NCI-H2171 (cell line): ENCODE measurements at regions not wholly inside any gene's neighbourhood (a gene's known extent, or its start where the extent isn't known, plus 50 kb on each side); places are given as distances from the start of the nearest gene placed in this dataset.

ENCODE experiments used
- DNase-seq: peaks from one replicate; lab custom pipeline; 2025; lab: John Stamatoyannopoulos, UW

DNA sequence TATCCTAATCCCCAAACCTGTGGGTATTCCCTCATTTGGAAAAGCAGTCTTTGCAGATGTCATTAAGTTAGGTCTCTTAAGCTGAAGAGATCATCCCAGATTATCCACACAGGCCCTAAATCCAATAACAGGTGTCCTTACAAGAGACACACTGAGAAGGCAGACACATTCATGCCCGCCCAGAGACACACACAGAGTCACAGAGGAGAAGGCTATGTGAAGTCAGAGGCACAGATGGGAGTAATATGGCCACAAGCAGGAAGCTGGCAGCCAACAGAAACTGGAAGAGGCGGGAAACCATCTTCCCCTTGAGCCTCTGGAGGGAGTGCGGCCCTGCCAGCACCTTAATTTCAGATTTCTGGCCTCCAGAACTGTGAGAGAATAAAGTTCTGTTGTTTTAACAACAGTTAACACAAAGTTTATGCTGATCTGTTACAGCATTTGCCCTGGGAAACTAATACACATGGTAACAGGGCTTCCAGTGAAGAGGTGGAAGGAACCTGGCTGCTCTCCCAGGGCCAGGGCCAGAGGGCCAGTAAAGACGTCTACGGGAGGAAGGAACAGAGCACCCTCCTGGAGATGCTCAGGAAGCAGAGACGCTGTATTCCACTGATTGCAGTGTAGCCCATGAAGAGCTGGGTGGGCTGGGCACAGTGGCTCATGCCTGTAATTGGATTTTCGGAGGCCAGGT lies 217.5 kb downstream of the GLI2 start:
- no peak for DNase-seq

DNA sequence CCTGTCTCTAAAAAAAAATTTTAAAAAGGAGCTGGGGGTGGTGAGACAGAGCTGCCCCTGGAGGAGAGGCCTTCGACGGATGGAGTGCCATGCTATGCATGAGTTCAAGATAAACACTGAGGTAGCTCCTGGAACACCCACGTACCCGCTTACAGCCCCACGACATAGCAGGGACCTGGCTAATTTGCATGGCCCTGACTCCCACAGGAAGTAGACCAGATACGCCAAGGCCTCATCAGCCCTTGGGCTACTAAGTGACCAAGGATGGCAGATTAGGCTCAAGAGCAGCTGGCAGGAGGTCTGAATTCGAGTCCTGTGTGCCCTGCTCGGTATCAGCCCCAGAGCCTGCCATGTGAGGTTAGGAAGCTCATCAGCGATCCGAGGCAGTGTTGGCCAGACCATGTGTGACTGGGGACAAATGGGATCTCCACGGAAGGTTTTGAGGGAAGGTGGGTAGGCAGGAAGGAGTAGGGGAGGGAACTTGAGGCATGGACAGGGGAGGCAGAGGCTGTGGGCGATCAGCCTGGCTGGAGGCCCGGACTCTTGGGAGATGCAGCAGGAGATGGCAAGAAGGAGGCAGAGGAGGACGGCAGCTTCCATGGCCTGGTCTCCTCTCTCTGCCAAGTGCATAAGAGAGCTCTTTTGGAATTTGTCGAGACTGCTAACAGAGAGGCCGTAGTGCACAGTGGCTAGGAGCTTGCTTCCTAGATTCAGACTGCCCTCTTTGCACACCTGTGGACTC lies 218.3 kb downstream of the GLI2 start:
- DNase-seq = no peak

DNA sequence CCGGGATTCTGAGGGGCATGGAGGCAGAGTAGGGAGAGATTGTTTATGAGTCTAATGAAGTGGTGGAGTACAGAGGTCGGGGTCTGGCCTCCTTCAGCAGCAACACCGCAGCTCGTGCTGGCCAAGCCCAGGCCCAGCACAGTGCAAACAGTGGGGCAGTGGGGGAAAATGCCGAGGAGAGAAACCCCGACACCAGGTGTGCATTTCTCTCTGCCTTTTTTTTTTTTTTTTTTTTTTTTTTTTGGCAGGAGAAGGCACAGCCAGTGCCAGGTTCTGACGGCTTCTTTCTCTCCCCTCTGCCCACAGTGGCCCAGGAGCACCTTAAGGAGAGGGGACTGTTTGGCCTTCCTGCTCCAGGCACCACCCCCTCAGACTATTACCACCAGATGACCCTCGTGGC lies 219.3 kb downstream of the GLI2 start:
- no peak for DNase-seq

DNA sequence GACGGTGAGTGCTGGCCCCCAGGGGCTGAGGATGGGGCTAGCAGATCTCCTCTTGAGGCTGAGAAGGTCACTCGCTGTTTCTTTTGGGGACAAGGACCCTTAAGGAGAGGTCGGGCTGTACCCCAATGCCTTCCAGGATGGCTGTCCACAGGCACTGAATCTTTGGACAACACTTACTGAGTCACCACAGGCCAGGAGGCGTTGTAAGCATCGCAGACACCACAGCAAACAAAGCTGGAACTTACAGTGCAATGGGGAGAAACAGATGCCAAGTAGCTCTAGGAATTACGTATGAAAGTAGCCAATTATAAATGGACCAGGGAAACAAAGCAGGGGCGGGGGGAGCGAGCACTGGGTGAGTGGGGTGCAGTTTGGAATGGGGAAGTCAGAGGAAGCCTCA lies 219.8 kb downstream of the GLI2 start:
- DNase-seq = no peak

DNA sequence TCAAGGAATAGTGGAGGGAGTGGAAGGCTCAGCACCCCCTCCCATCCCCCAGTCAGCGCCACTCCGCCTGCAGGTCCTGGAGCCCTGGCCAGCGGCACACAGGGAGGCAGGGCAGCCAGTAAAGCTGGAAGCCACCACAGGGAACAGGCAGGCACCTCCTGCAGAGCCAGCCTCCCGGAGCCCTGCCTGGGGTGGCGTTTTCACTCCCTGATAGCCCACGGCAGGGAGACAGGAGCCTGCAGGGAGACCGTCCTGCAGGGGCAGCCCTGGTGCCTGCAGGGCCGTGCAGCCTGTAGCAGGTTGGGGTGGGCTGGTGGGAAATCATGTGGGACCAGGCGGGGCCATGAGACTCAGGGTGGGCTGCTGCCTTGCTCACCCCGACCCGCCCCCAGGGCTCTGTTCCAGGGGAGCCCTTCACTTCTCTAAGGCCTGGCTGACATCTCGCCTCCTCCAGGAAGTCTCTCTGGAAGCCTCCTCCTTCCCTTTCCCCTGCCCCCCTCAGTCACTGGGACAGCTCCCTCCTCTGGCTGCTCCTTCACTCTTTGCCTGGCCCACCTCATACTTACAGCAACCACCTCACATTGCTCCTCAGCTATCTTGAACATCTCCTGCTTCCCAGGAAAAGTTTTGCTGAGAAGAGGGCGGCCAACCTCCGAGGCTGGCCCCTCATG lies 221.0 kb downstream of the GLI2 start:
- DNase-seq = no peak

DNA sequence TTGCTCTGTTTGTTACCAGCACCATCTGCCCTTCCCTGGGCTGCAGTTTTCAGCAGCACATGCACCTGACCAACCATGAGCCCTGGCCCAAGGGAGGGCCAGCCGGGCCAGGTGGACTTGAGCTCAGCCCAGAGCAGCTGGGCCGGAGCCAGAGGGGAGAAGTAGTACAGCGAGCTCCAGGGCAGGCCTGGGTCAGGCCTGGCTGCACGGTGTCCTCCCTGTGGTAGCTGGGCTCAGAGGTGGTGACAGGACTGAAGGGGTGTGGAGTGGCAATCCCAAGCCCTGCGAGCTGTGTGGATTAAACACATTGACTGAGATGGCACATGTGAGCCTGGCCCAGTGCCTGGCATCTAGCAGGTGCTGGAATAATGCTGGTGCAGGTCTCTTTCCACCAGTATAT lies 222.2 kb downstream of the GLI2 start:
- no peak for DNase-seq

DNA sequence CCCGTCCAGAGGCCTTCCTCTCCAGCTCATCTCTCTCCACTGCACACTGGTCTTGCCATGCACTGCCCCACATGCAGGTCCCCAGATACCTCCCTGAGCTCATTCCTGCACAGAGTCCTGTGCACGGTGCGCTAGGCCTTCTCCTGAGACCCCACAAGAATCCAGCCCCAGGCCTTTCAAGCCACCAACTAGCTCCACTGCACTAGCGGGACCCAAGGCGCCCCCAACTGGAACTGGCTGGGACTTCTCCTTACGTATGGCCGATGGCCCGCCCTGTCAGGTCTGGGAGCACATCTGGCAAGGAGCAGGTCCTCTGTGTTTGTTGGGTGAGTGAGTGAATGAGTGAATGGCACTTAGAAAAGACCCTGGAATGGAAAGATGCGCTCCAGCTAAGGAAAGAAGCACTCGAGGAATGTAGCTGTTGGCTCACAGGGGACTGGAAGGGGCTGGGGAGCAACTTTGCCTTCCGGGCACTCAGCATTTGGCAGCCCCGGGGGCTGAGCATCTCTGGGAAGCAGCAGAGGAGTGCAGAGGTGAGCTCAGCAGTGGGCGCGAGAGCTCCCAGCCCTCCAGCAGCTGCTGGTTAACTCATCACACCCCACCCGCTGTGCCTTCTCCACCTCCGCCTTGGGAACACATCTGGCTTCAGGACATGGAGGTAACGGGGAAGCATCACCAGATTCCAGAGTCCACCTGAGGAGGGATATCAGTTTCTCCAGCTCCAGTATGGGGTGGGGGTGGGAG lies 223.1 kb downstream of the GLI2 start:
- DNase-seq = no peak

DNA sequence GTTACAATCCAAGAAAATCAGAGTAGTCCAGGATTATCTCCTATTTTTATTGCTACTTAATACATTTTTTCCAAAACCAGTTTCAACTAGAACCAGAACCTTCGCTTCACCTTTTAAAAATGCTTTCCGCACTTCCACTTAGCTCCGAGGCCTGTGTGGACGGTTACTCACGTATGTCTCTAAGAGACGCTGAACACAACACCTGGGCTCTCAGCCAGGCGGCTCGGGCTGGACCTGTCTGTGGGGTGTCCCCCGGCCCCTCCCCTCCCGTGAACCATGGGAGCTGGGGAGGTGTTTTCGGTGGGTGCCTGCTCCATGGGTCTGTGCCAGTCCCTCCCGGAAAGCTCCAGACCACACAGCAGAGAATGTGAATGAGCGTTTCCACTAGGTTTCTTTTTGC lies 223.8 kb downstream of the GLI2 start:
- DNase-seq = no peak

DNA sequence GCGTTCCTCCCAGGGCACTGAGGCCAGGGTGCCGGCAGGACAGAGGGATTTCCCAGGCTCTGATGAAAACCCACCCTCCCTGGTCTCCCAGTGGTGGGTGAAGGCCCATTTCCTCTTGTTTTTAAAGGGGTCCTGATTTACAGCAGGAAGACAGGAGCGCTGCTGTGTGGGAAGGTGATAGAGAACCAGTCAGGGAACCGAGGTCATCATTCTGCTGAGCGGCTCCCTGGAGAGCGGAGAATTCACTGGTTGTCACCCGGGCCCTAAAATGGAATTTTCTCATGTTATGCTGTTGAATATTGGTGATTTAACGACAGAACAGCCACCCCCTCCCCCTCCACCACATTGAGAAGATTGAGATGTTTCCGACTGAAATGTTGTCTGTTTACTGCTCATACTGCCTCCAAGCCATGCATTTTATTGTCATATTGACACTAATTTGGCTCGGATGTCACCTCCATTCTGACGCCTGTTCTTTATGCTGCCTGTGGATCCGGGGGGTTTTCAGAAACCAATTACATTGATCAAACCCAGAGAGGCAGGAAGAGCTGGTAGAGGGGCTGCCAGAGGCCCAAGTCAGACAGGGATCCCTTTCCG lies 225.2 kb downstream of the GLI2 start:
- DNase-seq = no peak

DNA sequence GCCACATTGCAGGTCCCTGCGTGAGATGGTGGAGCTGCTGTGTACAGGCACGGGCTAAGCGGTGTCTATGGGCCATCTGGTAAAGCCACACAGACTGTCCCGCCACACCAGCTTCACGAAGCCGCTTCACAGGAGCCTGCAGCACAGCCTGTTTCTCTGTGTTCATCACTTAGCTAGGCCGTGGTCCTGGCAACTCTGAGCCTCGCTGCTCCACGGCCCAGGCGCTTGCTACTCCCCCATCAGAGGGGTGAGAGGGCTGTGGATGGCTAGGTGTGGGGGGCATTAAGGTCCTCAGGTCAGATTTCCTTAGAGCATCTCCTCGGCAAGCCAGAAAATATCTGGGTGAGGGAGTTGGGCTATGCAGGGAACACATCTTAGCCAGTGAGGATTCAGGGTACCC lies 225.7 kb downstream of the GLI2 start:
- no peak for DNase-seq

DNA sequence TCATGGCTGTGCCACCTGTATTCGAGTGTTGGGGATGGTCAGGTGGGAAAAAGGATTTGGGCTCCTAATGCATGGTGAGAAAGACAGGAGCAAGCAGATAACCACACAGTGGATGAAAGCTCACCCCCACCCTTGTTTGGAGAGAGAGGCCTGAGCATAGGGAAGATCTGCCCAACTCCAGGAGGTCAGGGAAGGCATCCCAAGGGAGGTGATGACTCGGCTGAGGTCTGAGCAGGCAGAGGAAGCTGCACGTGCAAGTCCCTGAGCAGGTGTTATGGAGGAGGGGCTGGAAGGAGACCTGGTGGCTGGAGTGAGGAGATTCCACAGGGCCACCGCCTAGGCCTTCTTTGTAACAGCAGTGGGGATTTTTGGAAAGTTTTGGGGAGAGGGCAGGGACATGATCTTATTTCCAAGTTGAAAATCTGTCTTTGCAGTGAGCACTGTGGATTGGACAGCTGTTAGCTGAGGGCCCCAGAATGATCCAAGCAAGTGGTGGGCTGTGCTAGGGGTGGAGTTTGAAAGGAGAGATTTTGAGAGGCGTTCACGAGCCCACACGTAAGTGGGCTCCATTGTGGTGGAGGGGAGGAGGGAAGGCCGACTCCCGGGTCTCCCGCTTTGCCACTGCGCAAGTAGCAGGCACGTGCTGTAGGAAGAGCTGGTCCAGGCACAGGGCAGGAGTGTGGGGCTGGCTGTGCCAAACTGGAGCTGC lies 228.5 kb downstream of the GLI2 start:
- DNase-seq = no peak

DNA sequence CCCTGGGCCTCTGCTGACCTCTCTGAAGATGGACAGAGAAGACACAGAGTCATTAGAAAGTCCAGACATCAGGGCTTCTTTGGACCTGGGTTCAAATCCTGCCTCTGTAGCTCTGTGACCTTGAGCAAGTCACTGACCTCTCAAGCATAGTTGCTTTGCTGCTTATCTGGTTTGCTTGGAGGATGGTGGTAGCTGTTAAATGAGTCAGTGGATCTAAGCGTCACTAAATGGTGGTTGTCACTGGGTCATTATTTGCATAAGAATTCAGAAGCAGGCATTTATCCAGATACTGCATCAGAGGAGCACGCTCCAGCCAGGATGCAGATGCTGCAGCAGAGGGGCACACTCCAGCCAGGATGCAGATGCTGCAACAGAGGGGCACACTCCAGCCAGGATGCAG lies 229.2 kb downstream of the GLI2 start:
- DNase-seq = no peak

DNA sequence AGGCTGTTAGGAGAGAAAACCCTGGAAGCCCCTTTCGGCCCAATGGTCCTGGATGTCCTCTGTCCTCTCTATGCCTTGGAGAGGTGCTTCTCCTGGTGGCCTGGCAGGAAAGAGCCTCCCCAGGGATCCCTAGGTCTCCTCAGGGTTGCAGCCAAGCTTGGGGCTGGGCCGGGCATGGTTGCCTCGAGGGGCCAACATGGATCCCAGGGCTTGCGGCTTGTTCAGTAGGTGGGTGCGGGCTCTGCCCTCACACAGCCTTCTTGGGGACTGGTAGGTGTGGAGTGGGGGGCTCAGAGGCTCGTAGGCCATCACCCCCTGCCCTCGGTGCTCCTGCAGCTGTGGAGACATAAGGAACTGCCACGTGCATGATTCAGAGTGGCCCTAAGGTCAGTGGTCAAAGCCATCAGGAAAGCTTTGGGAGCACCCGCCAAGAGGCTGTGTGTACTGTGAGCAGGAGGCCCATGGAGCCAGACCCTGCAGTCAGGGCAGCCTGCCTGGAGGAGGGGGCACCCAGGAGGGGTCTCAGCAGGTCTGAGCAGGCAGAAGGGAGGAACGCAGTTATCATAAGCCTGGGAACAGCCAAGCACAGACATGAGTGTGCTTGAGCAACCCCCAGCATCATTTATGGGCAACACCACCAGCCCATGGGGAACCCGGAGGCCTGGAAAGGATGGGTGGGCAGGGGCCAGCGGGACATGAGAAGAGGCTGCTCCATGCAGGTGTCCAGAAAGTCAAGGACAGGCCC lies 231.0 kb downstream of the GLI2 start:
- no peak for DNase-seq

DNA sequence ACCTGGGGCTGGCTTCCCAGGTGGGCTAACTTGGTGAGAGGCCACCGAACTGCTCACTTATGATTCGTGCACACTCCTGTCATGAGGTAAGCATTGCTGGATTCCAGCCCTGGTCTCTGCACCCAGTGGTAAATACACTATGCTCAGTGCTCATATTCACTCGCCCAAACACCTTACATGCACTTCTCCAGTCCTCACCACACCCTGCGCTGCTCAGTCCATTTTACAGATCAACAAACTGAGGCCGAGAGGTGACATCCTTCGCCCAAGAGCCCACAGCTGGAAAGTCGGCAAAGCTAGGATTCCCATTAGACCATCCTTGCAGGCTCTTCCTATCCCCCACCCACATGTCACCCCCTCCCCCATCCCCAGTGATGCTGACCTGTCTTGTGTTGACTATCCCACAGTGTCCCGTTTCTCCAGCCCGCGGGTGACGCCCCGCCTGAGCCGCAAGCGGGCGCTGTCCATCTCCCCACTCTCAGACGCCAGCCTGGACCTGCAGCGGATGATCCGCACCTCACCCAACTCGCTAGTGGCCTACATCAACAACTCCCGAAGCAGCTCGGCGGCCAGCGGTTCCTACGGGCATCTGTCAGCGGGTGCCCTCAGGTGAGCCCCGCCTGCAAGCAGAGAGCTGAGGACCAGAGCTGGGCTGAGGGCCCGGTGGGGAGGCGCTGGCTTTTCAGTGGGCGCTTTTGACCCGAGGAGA lies 232.8 kb downstream of the GLI2 start:
- no peak for DNase-seq

DNA sequence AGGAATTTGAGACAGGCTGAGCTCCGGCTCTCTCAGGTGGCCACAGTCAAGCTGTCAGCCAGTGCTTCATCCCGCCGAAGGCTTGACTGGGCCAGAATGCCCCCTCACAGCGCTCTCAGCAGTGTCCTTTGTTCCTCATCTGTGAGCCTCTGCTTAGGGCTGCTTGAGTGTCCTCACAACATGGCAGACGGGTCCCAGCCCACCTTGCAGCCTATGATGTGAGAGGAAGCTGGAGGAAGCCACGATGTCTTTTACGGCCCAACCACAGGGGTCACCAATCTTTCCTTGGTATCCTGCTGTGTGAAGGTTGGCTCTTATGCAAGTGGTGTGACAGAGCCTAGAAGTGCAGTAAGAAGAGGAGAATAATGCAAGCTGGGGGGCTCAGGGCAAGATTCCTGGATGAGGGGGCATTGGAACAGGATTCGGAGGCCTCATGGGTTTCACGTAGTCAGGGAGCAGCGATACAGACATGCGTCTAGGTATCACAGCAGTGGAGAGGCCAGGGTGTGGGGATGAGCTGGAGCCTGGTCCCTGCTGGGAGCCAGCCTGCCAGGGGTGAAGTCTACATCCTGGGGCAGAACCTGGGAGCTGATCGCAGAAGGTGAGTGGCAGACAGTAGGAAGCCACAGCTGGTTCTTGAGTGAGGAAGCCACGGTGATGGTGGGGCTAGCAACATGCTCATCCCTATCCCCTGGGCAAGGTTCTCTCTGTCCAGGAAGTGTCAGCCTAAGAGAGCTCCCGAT lies 234.1 kb downstream of the GLI2 start:
- no peak for DNase-seq

DNA sequence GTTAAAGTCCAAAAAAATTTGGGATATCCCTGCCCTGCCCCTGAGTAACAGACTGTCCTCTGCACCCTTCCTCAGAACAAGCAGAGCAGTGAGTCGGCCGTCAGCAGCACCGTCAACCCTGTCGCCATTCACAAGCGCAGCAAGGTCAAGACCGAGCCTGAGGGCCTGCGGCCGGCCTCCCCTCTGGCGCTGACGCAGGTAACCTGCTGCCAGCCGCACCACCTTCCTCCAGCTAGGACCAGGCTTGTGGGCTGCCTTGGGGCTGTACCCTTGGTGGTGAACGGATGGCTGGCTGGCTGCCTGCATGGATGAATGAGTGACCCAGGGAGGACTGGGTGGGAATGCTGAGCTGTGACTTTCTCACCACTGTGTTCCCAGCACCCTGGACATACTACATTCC lies 236.2 kb downstream of the GLI2 start:
- DNase-seq = no peak

DNA sequence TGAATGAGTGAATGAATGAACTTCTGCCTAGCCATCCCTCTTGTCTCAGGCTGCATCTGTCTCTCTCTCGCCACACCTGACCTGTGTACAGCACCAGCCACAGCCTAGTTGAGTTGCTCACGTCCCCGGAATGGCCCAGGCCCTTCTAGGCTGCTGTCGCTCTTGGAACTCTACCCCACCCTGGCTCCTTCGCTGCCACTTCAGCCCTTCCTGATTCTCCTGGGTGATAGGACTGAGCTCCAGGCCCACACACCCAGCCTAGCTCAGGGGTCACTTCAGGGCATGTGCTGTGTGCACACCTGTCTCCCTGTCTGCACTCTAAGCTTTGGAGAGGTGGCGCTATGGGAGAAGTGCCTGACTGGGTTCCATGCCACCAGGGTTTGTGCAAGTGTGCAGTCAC lies 236.6 kb downstream of the GLI2 start:
- DNase-seq = no peak

DNA sequence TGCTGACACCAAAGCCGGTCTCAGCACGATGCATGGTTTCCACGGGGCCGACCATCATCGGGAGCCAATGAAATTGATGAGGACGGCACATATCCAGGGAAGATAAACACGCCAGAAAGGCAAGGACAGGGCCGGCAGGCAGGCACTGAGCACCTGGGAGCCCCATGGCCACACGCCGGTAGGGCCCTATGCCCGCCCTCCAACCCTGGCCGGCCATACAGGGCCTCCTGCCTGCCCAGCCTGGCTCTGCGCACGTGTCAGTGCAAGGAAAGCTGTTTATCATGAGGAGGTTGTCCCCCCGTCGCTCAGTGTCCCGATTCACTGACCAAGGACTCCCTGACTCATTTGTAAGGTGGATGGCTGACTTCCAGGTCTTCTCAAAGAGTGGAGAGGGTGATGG lies 237.5 kb downstream of the GLI2 start:
- DNase-seq = no peak

DNA sequence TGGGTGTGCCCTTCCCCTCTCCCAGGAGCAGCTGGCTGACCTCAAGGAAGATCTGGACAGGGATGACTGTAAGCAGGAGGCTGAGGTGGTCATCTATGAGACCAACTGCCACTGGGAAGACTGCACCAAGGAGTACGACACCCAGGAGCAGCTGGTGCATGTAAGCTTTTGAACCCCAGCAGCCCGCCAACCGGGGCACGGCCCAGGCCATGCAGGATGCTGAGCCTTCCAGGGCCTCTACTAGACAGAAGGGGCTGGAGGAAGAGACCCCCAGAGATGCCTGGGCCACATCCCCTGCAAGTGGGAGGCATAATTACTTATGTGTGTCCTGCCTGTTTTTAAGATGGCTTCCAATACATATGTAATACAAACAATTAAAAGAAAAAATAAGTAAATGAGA lies 239.3 kb downstream of the GLI2 start:
- no peak for DNase-seq
